Breast epithelium (tissue), 4 donors: ENCODE measurements at regions not wholly inside any gene's neighbourhood (a gene's known extent, or its start where the extent isn't known, plus 50 kb on each side); places are given as distances from the start of the nearest gene placed in this dataset.

Experiments used
- DNase-seq, 2 donors: peaks; one replicate each; pipeline ENCODE4 v3.0.0-alpha.2; 2019; ENCODE audit warnings: low spot score in 2 of 2
- H3K27ac ChIP-seq, 2 donors: fragments of 200-600 bp; sonication (generic) in 1 of 2; one replicate each; pipeline ENCODE4 v1.5.1; 2016 to 2019; ENCODE audit warnings: mild to moderate bottlenecking in 1 of 2
- H3K27me3 ChIP-seq, 2 donors: fragments of 200-600 bp; sonication (generic) in 1 of 2; one replicate each; pipeline versions ENCODE4 v1.5.1 to v1.6.0; 2017 to 2019; ENCODE audit warnings: control low read depth in 1 of 2, mild to moderate bottlenecking in 1 of 2
- H3K36me3 ChIP-seq: fragments of 200-600 bp; one replicate; pipeline ENCODE4 v1.5.1; 2019
- H3K4me1 ChIP-seq, 2 donors: fragments of 200-600 bp; sonication (generic); one replicate each; pipeline ENCODE4 v1.5.1; 2016 to 2019; ENCODE audit warnings: control low read depth in 1 of 2
- H3K4me3 ChIP-seq, 3 donors: fragments of 200-600 bp; sonication (generic); 1 replicate in 2 of 3; 2 replicates in 1 of 3; pipeline ENCODE4 v1.5.1; 2016 to 2019; ENCODE audit warnings: mild to moderate bottlenecking in 3 of 3, moderate library complexity in 2 of 3
- H3K9me3 ChIP-seq, 2 donors: fragments of 200-600 bp; sonication (generic) in 1 of 2; one replicate each; pipeline ENCODE4 v1.5.1; 2016 to 2019; ENCODE audit warnings: control low read depth in 1 of 2
- POLR2A ChIP-seq: fragments of 450-650 bp; IDR thresholded peaks from one replicate; pipeline ENCODE4 v1.6.1; 2016; ENCODE audit warnings: antibody characterized with exemption, mild to moderate bottlenecking, moderate library complexity
- POLR2AphosphoS5 ChIP-seq, 3 donors: sonication (generic); formaldehyde crosslinking; IDR thresholded peaks; one replicate each; pipeline ENCODE4 v1.6.1; 2017; ENCODE audit warnings: antibody characterized with exemption in 3 of 3
- intact Hi-C: fragments of 100-400 bp; cut with DNase I; formaldehyde crosslinking; loops from one replicate; pipeline ENCODE4 v1.15.1; 2023; ENCODE audit warnings: low total_unique reads
- TF ChIP-seq, protein P1 (sequence below), 3 donors: fragments of 450-650 bp; IDR thresholded peaks; one replicate each; pipeline ENCODE4 v1.5.1; 2016 to 2017; ENCODE audit warnings: antibody characterized with exemption in 3 of 3, mild to moderate bottlenecking in 3 of 3, moderate library complexity in 3 of 3

DNA sequence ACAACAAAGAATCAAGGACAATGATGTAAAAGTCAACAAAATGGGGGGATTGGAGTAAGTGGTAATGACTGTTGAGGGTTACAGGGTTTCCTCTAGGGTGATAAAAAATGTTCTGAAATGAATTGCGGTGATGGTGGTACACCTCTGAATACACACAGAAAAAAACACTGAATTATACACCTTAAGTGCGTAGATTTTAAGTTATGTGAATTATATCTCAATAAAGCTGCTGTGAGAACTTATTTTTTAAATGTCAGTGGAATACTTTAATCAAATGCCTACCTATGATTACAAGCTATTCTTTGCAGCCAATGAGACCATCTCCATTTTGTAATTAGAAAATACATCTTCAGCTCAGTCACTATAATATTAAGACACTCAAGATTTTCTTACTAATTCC lies 53.5 kb downstream of the ZNF608 start:
- TF ChIP-seq, protein P1, sequence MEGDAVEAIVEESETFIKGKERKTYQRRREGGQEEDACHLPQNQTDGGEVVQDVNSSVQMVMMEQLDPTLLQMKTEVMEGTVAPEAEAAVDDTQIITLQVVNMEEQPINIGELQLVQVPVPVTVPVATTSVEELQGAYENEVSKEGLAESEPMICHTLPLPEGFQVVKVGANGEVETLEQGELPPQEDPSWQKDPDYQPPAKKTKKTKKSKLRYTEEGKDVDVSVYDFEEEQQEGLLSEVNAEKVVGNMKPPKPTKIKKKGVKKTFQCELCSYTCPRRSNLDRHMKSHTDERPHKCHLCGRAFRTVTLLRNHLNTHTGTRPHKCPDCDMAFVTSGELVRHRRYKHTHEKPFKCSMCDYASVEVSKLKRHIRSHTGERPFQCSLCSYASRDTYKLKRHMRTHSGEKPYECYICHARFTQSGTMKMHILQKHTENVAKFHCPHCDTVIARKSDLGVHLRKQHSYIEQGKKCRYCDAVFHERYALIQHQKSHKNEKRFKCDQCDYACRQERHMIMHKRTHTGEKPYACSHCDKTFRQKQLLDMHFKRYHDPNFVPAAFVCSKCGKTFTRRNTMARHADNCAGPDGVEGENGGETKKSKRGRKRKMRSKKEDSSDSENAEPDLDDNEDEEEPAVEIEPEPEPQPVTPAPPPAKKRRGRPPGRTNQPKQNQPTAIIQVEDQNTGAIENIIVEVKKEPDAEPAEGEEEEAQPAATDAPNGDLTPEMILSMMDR (IDR thresholded peaks at IDR 0.05), result no peak
- no peak for TF ChIP-seq POLR2AphosphoS5 (IDR thresholded peaks at IDR 0.05)
- TF ChIP-seq POLR2A, result no peak
- no peaks in the 10 kb centered on the region for H3K9me3 ChIP-seq
- H3K27ac ChIP-seq, result no peak overlapping the region
- H3K4me1 ChIP-seq, result peaks cover 0 to 8% of the 10 kb centered on the region in 2 donors
- intact Hi-C loops, result no loop called here
- H3K27me3 ChIP-seq, result no peaks in the 10 kb centered on the region
- no peak overlapping the region for H3K4me3 ChIP-seq
- H3K36me3 ChIP-seq, result no peaks in the 10 kb centered on the region
- no peak for DNase-seq

DNA sequence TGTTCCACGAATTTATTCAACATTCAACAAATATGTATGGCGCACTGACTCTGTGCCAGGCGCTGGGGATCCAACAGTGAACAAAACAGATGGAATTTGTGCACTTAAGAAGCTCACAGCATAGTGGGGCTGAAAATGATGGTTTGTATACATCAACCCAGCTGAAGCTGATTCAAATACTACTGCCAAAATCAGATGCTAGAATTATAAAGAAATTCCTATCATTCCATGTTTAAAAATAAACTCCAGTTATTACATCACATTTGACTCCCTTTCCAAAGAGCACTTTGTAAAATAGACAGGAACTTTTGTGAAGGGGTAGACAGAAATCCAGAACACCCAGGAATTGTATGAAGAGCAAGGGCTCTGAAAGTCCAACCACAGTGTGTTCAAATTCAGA lies 54.1 kb downstream of the ZNF608 start:
- Histone ChIP-seq H3K4me1 (peaks cover 0 to 8% of the 10 kb centered on the region in 2 donors), H3K4me3 (no peak overlapping the region), H3K9me3 (no peaks in the 10 kb centered on the region), H3K27ac (no peak overlapping the region), H3K27me3 (no peaks in the 10 kb centered on the region), H3K36me3 (no peaks in the 10 kb centered on the region)
- TF ChIP-seq, protein P1 (IDR thresholded peaks at IDR 0.05), result no peak
- TF ChIP-seq POLR2AphosphoS5 (IDR thresholded peaks at IDR 0.05) (no peak), POLR2A (no peak)
- DNase-seq, result no peak
- intact Hi-C loops, result no loop called here

DNA sequence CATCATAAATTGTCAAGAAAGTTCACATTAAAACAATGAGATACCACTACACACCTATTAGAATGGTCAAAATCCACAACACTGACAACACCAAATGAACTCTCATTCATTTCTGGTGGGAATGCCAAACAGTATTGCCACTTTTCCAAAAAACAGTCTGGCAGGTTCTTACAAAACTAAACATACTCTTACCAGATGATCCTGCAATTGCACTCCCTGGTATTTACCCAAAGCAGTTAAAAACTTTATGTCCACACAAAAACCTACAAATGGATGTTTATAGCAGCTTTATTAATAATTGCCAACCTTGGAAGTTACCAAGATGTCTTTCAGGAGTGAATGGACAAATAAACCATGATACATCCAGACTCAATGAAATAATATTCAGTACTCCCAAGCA lies 56.8 kb downstream of the ZNF608 start:
- Histone ChIP-seq H3K4me3 (no peak overlapping the region), H3K36me3 (no peaks in the 10 kb centered on the region), H3K4me1 (peaks cover 0 to 12% of the 10 kb centered on the region in 2 donors), H3K27me3 (no peaks in the 10 kb centered on the region), H3K9me3 (no peaks in the 10 kb centered on the region), H3K27ac (no peak overlapping the region)
- TF ChIP-seq, protein P1 (IDR thresholded peaks at IDR 0.05), result no peak
- TF ChIP-seq POLR2A (no peak), POLR2AphosphoS5 (IDR thresholded peaks at IDR 0.05) (no peak)
- DNase-seq, result no peak
- intact Hi-C loops, result no loop called here

DNA sequence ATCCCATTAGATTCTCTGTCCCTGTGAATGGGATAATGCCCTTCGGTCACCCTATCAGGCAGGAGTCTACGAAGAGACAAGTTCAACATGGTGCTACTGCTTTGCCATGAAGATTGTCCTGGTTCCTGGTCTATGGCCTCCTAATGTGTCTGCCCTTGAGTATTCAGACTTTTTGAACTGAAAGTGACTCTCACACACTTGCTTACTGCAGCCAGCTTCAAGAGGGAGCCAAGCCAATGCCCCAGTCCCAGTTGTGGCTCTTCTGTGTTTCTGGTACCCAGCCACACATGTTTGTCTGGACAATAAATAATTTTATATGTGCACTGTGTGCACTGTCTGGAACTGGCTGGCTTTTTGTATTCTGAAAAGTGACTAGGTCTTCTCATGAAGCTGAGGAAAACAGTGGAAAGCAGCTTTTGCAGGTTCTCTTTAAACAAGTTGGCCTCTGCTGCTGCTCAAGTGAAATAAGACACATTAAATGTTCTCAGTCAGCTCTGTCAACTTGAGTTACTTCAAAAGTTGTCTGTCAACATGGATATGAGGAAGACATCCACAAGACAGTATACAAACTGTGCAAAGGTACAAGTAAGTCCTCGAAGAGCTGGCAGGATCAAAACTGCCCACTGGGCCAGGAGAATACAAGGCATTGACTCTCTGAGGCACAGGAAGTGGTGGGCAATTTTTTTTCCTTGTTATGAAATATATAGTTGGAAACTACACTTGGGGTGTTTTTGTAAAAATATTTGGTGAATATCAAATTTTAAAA lies 60.0 kb downstream of the ZNF608 start:
- DNase-seq, result no peak
- no peak overlapping the region for H3K4me3 ChIP-seq
- H3K27ac ChIP-seq, result no peak overlapping the region
- H3K4me1 ChIP-seq, result peaks cover 0 to 4% of the 10 kb centered on the region in 2 donors
- H3K27me3 ChIP-seq, result no peaks in the 10 kb centered on the region
- H3K9me3 ChIP-seq, result no peaks in the 10 kb centered on the region
- intact Hi-C loops, result no loop called here
- TF ChIP-seq POLR2A, result no peak
- TF ChIP-seq, protein P1 (IDR thresholded peaks at IDR 0.05), result no peak
- no peak for TF ChIP-seq POLR2AphosphoS5 (IDR thresholded peaks at IDR 0.05)
- H3K36me3 ChIP-seq, result no peaks in the 10 kb centered on the region

DNA sequence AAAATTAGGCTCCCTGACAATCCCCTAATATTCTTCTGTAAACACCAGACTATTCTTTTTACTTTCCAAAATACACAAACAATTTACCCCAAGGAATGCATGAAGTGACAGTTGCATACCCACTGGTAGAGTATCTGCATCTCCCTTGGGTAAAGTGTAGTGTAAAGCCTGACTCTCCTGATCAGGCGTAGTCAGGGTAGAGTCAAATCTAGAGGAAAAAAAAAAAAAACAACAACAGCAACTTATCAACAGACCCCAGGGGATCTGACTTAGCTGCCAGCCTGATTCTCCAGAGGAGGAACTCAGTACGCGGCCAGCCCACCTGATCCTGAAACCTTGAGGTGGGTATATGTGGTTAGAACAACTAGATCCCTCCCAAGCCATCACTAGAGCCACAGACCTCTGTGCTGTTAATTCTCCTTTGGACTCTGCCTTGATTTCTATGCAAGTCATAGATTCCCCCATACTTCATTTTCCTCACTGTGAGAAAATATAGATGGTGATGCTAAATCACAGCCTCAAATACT lies 61.0 kb downstream of the ZNF608 start:
- Histone ChIP-seq H3K4me1 (peaks cover 0 to 4% of the 10 kb centered on the region in 2 donors), H3K36me3 (no peaks in the 10 kb centered on the region), H3K27ac (no peak overlapping the region), H3K9me3 (no peaks in the 10 kb centered on the region), H3K4me3 (no peak overlapping the region), H3K27me3 (no peaks in the 10 kb centered on the region)
- TF ChIP-seq POLR2AphosphoS5 (IDR thresholded peaks at IDR 0.05) (no peak), POLR2A (no peak)
- TF ChIP-seq, protein P1 (IDR thresholded peaks at IDR 0.05), result no peak
- intact Hi-C loops, result no loop called here
- no peak for DNase-seq
